ENCODE measurements at regions not wholly inside any gene's neighbourhood (a gene's known extent, or its start where the extent isn't known, plus 50 kb on each side); places are given as distances from the start of the nearest gene placed in this dataset.

DNA sequence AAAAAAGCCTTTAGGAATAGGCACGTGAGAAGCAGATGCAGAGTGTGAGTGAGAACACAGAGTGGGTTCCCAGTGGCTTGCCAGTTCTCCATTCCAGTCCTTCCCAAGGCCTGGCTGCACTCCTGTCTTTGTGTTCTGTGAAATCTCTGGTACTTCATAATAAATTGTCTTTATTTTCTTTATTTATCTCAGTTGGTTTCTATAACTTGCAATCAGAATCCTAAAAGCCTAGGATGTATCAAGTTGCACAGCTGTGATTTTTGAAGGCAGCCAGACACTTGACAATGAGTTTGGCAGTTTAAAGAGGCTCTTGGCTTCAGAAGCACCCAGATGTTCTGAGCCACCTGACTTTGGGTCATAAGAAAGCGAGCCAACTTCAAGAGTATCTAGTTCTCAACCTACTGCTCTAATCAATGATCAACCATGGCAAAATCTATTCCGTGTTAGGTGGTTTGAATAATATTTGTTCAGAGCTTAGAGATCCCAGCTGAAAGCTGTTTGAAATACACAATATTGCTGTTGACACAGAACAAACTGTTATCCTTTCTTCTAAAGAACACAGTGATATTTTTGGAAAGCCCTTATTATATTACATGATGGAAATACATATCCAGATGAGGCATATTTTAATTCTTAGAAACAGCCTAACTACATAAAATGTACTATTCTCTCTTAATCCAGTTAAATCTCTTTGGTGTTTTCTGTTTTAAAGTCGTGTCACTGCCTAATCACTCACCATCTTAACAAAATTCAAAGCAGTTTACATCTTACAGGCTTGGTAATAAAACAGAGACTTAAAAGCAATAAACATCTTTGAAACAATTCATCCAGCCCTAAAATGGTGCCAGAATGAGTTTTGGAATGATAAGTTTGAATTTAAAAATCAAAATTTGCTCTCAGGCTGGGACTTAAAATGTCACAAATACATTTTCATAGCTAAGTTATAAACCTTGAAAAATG, 483.0 kb upstream of the NBEA start:
- Histone ChIP-seq H2AFZ (ENCODE audit: low read length) (no peak overlapping the region), H3K9me3 (ENCODE audit: low read depth, low read length) (no peaks in the 10 kb centered on the region), H3K36me3 (ENCODE audit: insufficient read depth, low read length) (no peaks in the 10 kb centered on the region), H3K27ac (ENCODE audit: low read depth, low read length) (no peak overlapping the region), H4K20me1 (ENCODE audit: insufficient read depth, low read length) (no peaks in the 10 kb centered on the region), H3K79me2 (ENCODE audit: insufficient read depth, low read length) (no peaks in the 10 kb centered on the region), H3K4me3 (ENCODE audit: insufficient read depth, low read length) (no peak overlapping the region), H3K27me3 (ENCODE audit: insufficient read depth, low read length) (no peaks in the 10 kb centered on the region), H3K4me1 (ENCODE audit: insufficient read depth, low read length) (peaks cover 6% of the 10 kb centered on the region), H3K4me2 (ENCODE audit: insufficient read depth, low read length) (no peak overlapping the region)
- DNase-seq (ENCODE audit: insufficient read length, low spot score, missing footprints), result peak; percentile 52
- TF ChIP-seq, protein P1, sequence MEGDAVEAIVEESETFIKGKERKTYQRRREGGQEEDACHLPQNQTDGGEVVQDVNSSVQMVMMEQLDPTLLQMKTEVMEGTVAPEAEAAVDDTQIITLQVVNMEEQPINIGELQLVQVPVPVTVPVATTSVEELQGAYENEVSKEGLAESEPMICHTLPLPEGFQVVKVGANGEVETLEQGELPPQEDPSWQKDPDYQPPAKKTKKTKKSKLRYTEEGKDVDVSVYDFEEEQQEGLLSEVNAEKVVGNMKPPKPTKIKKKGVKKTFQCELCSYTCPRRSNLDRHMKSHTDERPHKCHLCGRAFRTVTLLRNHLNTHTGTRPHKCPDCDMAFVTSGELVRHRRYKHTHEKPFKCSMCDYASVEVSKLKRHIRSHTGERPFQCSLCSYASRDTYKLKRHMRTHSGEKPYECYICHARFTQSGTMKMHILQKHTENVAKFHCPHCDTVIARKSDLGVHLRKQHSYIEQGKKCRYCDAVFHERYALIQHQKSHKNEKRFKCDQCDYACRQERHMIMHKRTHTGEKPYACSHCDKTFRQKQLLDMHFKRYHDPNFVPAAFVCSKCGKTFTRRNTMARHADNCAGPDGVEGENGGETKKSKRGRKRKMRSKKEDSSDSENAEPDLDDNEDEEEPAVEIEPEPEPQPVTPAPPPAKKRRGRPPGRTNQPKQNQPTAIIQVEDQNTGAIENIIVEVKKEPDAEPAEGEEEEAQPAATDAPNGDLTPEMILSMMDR (IDR thresholded peaks at IDR 0.05; ENCODE audit: extremely low read depth, low read depth, low read length), result no peak

DNA sequence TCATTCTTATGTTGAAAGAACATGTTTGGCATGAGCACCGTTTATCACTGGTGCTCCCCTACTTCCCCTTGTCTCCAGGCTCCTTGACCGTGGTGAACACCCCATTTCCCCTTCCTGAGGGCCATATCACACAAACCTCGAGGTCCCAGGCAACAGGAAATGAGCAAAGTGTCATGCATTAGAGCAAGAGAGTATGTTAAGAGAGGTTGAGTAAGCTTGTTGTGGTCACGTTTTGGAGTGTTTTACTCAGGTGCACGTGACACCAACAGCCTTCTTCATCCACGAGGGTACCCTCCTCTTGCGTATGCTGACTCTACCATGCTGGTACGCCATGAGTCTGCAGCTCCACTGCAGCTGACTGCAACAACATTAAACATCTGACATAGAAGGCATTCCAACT, 482.2 kb upstream of the NBEA start:
- DNase-seq (ENCODE audit: insufficient read length, low spot score, missing footprints), result no peak
- H3K9me3 ChIP-seq (ENCODE audit: low read depth, low read length), result no peaks in the 10 kb centered on the region
- H3K4me3 ChIP-seq (ENCODE audit: insufficient read depth, low read length), result no peak overlapping the region
- no peaks in the 10 kb centered on the region for H3K79me2 ChIP-seq (ENCODE audit: insufficient read depth, low read length)
- TF ChIP-seq, protein P1 (IDR thresholded peaks at IDR 0.05; ENCODE audit: extremely low read depth, low read depth, low read length), result no peak
- no peaks in the 10 kb centered on the region for H3K36me3 ChIP-seq (ENCODE audit: insufficient read depth, low read length)
- no peaks in the 10 kb centered on the region for H4K20me1 ChIP-seq (ENCODE audit: insufficient read depth, low read length)
- no peak overlapping the region for H3K4me2 ChIP-seq (ENCODE audit: insufficient read depth, low read length)
- no peaks in the 10 kb centered on the region for H3K27me3 ChIP-seq (ENCODE audit: insufficient read depth, low read length)
- no peak overlapping the region for H3K27ac ChIP-seq (ENCODE audit: low read depth, low read length)
- H3K4me1 ChIP-seq (ENCODE audit: insufficient read depth, low read length), result peaks cover 6% of the 10 kb centered on the region
- no peak overlapping the region for H2AFZ ChIP-seq (ENCODE audit: low read length)

DNA sequence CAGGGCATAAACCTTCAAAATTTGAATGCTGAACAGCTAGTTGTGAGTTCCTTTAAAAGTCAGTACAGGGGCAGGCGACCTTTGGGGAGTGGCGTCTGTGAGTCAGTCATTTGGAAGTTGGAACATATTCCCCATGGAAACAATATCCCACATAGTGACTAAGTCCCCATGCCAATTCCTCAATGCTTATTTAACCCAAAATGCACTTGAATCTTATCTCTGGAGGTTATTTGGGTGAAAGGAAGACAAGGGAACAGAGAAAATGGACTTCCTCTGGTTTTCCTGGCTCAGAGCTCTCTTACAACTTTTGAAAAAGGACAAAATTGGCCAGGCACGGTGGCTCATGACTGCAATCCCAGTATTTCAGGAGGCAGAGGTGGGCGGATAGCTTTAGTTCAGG, 479.2 kb upstream of the NBEA start:
- no peaks in the 10 kb centered on the region for H3K27me3 ChIP-seq (ENCODE audit: insufficient read depth, low read length)
- H3K27ac ChIP-seq (ENCODE audit: low read depth, low read length), result no peak overlapping the region
- H3K4me2 ChIP-seq (ENCODE audit: insufficient read depth, low read length), result peak overlapping the region; percentile 27
- H2AFZ ChIP-seq (ENCODE audit: low read length), result no peak overlapping the region
- H3K79me2 ChIP-seq (ENCODE audit: insufficient read depth, low read length), result no peaks in the 10 kb centered on the region
- H3K4me1 ChIP-seq (ENCODE audit: insufficient read depth, low read length), result peaks cover 6% of the 10 kb centered on the region
- no peaks in the 10 kb centered on the region for H3K36me3 ChIP-seq (ENCODE audit: insufficient read depth, low read length)
- no peak for DNase-seq (ENCODE audit: insufficient read length, low spot score, missing footprints)
- H4K20me1 ChIP-seq (ENCODE audit: insufficient read depth, low read length), result no peaks in the 10 kb centered on the region
- H3K9me3 ChIP-seq (ENCODE audit: low read depth, low read length), result no peaks in the 10 kb centered on the region
- no peak overlapping the region for H3K4me3 ChIP-seq (ENCODE audit: insufficient read depth, low read length)
- TF ChIP-seq, protein P1 (IDR thresholded peaks at IDR 0.05; ENCODE audit: extremely low read depth, low read depth, low read length), result no peak

DNA sequence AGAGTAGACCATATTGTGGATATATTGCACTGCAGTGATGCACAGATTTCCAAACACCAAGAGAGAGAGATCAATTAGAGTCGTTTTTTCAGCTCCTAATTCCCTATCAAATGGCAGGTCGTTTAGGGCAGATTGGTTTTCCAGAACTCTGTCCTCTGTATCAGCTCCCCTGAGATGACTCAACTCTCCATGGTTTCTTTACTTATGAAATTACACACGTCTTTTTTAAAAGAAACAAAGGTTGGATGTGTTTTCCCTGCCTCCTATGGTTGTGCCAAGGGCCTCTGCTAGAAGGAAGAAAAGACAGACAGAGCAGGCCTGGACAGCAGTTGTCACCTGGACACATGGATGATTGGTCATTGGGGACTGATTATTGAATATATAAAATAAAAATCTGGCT, 478.1 kb upstream of the NBEA start:
- Histone ChIP-seq H2AFZ (ENCODE audit: low read length) (no peak overlapping the region), H3K9me3 (ENCODE audit: low read depth, low read length) (no peaks in the 10 kb centered on the region)
- TF ChIP-seq, protein P1 (IDR thresholded peaks at IDR 0.05; ENCODE audit: extremely low read depth, low read depth, low read length), result no peak

More for the DNA sequence above, 478.1 kb upstream of the NBEA start:
- no peak overlapping the region for H3K27ac ChIP-seq (ENCODE audit: low read depth, low read length)
- no peaks in the 10 kb centered on the region for H4K20me1 ChIP-seq (ENCODE audit: insufficient read depth, low read length)
- H3K27me3 ChIP-seq (ENCODE audit: insufficient read depth, low read length), result peaks cover 3% of the 10 kb centered on the region
- H3K4me1 ChIP-seq (ENCODE audit: insufficient read depth, low read length), result peaks cover 6% of the 10 kb centered on the region
- no peak overlapping the region for H3K4me2 ChIP-seq (ENCODE audit: insufficient read depth, low read length)
- no peaks in the 10 kb centered on the region for H3K79me2 ChIP-seq (ENCODE audit: insufficient read depth, low read length)
- H3K36me3 ChIP-seq (ENCODE audit: insufficient read depth, low read length), result no peaks in the 10 kb centered on the region
- no peak for DNase-seq (ENCODE audit: insufficient read length, low spot score, missing footprints)
- H3K4me3 ChIP-seq (ENCODE audit: insufficient read depth, low read length), result no peak overlapping the region
